Activated T-helper 2 cell treated with anti-CD3 and anti-CD28 coated beads, Interferon-gamma antibody, Interleukin-2, Interleukin-4, amounts not matched to agents 10 μg/mL and 5 μg/mL and 100 μg/mL, durations not matched to agents 14 hours and 24 hours and 36 hours (primary cell): ENCODE measurements at regions not wholly inside any gene's neighbourhood (a gene's known extent, or its start where the extent isn't known, plus 50 kb on each side); places are given as distances from the start of the nearest gene placed in this dataset.

Experiments
- DNase-seq: peaks from one replicate; pipeline ENCODE4 v3.0.0; 2021; ENCODE audit warnings: low spot score
- H3K27ac Mint-ChIP-seq: one replicate; pipeline ENCODE4 v1.8.0; 2021; ENCODE audit warnings: mixed read lengths
- H3K27me3 Mint-ChIP-seq: one replicate; pipeline ENCODE4 v1.8.0; 2021; ENCODE audit warnings: low read depth, mixed read lengths
- H3K36me3 Mint-ChIP-seq: one replicate; pipeline ENCODE4 v1.8.0; 2021; ENCODE audit warnings: low read depth, mixed read lengths
- H3K4me1 Mint-ChIP-seq: one replicate; pipeline ENCODE4 v1.8.0; 2021; ENCODE audit warnings: low read depth, mixed read lengths
- H3K4me3 Mint-ChIP-seq: one replicate; pipeline ENCODE4 v1.8.0; 2021; ENCODE audit warnings: low read depth, mild to moderate bottlenecking, moderate library complexity, mixed read lengths
- H3K9me3 Mint-ChIP-seq: one replicate; pipeline ENCODE4 v1.8.0; 2021; ENCODE audit warnings: mixed read lengths
- intact Hi-C: fragments of 100-400 bp; cut with micrococcal nuclease; formaldehyde crosslinking; loops from one replicate; pipeline ENCODE4 v1.15.1; 2023

DNA sequence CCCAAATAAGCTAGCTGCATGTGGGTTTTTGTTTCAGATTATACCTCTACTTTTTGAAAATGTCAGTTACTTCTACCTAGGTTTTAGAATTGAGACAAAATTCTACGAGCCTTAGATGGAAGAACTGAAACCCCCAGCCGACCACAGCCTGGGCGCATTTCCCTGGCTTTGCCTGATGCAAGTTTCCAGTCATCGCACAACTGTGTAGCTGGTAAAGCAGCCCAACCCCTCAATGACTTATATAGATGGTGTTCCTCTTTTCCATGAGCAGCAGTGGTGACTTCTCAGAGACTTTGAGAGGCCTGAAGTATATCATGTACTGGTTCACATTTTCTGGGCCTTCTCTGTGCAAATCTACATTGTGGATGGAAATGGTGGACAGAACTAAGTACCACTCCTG, 515.4 kb upstream of the RAB6C start:
- H3K36me3 Mint-ChIP-seq: no peaks in the 10 kb centered on the region
- no peaks in the 10 kb centered on the region for H3K9me3 Mint-ChIP-seq
- no peak overlapping the region for H3K4me3 Mint-ChIP-seq
- no peaks in the 10 kb centered on the region for H3K27me3 Mint-ChIP-seq
- H3K4me1 Mint-ChIP-seq: no peaks in the 10 kb centered on the region
- no peak overlapping the region for H3K27ac Mint-ChIP-seq
- DNase-seq: no peak
- intact Hi-C loops: no loop called here

GRCh38 chr2:129464631-129465030, 514.8 kb upstream of the RAB6C start:
- Mint-ChIP-seq H3K36me3 (no peaks in the 10 kb centered on the region), H3K9me3 (no peaks in the 10 kb centered on the region), H3K4me1 (no peaks in the 10 kb centered on the region), H3K27ac (no peak overlapping the region), H3K4me3 (no peak overlapping the region), H3K27me3 (no peaks in the 10 kb centered on the region)
- intact Hi-C loops: no loop called here
- no peak for DNase-seq

DNA sequence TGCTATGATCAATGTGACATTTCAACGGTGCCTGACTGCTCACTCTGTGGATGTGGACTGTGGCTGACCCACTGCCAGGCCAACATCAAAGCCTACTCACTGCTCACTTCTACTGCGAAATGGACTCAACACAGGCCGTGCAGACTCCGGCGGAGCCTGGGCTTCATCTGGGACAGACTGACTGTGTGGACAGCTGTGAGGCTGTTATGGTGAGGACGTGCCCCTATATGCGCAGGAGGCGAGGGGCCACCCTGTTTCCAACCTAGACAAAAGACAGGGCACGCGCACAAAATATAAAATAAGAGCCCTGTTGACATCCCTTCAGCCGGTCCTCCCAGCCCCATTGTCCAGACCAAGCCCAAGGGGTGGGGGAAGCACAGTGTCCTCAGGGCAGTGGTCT, 514.4 kb upstream of the RAB6C start:
- Mint-ChIP-seq H3K4me3 (no peak overlapping the region), H3K9me3 (no peaks in the 10 kb centered on the region), H3K27me3 (no peaks in the 10 kb centered on the region), H3K4me1 (no peaks in the 10 kb centered on the region), H3K36me3 (no peaks in the 10 kb centered on the region), H3K27ac (no peak overlapping the region)
- intact Hi-C loops: no loop called here
- DNase-seq: no peak

DNA sequence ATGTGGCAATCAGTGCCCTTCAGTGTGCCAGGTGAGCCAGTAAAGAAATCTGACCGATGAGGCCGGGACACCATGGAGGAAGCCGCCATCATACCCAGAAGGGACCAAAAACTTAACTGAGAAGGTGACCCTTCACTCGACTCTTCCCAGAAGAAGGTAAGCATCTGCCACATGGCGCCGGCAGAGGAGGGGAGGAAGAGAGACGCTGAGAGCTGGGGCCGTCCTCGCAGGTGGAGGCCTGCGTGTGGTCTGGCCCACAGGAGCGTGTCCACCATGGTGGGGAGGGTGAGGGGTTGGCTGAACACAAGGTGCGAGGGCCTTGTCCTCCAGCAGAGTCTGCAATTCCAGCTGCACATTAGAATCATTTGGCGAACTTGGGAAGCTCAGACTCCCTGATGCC, 513.1 kb upstream of the RAB6C start:
- H3K9me3 Mint-ChIP-seq: no peaks in the 10 kb centered on the region
- no peaks in the 10 kb centered on the region for H3K27me3 Mint-ChIP-seq
- no peak overlapping the region for H3K27ac Mint-ChIP-seq
- no peak for DNase-seq
- no peaks in the 10 kb centered on the region for H3K4me1 Mint-ChIP-seq
- no peaks in the 10 kb centered on the region for H3K36me3 Mint-ChIP-seq
- intact Hi-C loops: no loop called here
- H3K4me3 Mint-ChIP-seq: no peak overlapping the region

DNA sequence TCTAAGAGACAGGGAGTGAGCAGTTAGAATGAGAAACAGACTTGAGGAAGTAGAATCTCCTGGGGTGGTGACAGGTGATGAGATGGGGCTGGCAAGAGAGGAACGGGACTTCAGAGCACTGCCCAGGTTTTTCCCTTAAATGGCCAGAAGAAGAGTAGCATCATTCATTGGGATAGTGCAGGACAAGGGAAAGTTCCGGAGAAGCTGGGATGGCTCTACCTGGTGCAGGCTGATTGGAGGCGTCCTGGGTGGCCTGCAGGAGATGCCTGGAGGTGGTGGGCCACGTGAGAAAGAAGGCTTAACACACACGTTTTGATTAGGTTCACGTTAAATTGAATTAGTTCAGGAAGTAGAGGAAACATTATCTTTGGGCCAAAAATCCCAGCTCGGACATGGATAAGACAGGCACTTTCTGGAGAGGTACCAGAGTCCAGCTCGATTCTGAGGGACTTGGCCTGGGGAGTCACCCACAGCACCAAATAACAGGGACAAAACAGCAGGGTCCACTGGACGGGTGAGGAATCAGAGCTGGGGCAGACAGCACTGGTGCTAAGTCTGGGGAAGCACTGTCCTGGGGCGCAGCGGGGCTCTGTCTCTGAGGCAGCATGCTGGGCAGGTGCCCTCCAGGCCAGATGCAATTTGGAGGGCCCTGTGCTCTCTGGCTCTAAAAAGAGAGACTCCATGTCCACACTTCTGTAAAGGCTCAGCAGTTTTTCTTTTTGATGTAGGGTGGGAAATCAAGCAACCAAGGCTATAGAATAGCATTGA, 512.3 kb upstream of the RAB6C start:
- DNase-seq: no peak
- Mint-ChIP-seq H3K36me3 (no peaks in the 10 kb centered on the region), H3K27ac (no peak overlapping the region), H3K27me3 (no peaks in the 10 kb centered on the region), H3K4me3 (no peak overlapping the region), H3K9me3 (no peaks in the 10 kb centered on the region), H3K4me1 (no peaks in the 10 kb centered on the region)
- intact Hi-C loops: no loop called here

DNA sequence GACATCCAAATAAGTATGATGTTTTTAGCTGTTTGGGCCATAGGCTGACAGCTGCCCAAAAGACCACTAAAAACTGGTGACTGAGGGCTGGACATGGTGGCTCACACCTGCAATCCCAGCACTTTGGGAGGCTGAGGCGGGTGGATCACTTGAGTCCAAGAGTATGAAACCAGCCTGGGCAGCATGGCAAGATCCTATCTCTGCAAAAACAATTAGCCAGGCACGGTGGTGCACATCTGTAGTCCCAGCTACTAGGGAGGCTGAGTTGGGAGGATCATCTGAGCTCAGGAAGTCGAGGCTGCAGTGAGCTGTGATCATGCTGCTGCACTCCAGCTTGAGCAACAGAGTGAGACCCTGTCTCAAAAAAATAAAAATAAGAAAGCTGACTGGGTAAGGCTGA, 511.5 kb upstream of the RAB6C start:
- Mint-ChIP-seq H3K4me1 (no peaks in the 10 kb centered on the region), H3K4me3 (no peak overlapping the region), H3K27ac (no peak overlapping the region), H3K27me3 (no peaks in the 10 kb centered on the region), H3K9me3 (no peaks in the 10 kb centered on the region), H3K36me3 (no peaks in the 10 kb centered on the region)
- no peak for DNase-seq
- intact Hi-C loops: no loop called here

DNA sequence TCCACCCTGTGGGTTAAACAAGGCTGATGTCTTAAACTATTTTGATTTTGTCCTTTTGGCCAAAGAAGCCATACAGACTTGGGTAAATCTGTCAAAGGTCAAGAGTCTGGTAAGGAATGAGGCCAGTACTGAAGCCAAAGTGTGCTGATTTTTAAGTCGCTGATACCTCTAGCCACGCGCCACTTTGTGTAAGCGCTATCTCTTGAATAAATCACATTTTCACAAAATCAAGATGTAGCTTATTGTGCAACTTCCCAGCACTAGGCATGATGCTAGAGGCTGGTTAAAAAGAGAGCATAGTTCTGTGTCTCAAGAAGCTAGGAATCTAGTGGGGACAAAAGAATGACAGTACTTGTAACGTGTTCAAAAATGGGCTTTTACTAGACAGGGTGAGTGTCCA, 510.6 kb upstream of the RAB6C start:
- Mint-ChIP-seq H3K4me3 (no peak overlapping the region), H3K27me3 (no peaks in the 10 kb centered on the region)

GRCh38 chr2:129469389-129469788, 510.1 kb upstream of the RAB6C start:
- Mint-ChIP-seq H3K4me3 (no peak overlapping the region), H3K9me3 (no peaks in the 10 kb centered on the region), H3K27ac (no peak overlapping the region), H3K36me3 (no peaks in the 10 kb centered on the region), H3K27me3 (no peaks in the 10 kb centered on the region), H3K4me1 (no peaks in the 10 kb centered on the region)
- no peak for DNase-seq
- intact Hi-C loops: no loop called here

More for the DNA sequence above, 510.6 kb upstream of the RAB6C start:
- intact Hi-C loops: no loop called here
- H3K9me3 Mint-ChIP-seq: no peaks in the 10 kb centered on the region
- no peak for DNase-seq
- H3K4me1 Mint-ChIP-seq: no peaks in the 10 kb centered on the region
- H3K27ac Mint-ChIP-seq: no peak overlapping the region
- no peaks in the 10 kb centered on the region for H3K36me3 Mint-ChIP-seq

DNA sequence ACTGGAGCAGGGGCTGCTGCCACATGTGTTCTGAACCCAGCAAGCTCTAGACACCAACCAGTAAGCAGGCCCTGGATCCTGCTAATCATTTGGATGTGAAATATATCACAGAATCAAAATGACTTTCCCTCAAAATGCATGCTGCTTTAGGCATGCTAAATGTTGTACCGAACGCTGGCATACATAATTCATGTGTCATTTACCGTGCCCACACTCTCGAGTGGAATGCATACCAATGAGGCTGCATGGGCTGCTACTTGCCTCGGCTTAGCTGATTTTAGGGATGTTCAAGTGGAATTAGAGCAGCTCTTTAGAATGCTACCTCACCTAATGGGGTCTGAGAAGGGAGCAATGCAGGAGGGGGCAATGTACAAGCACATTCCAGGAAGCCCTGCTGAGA, 509.6 kb upstream of the RAB6C start:
- Mint-ChIP-seq H3K4me1 (no peaks in the 10 kb centered on the region), H3K27ac (no peak overlapping the region), H3K36me3 (no peaks in the 10 kb centered on the region), H3K4me3 (no peak overlapping the region), H3K9me3 (no peaks in the 10 kb centered on the region), H3K27me3 (no peaks in the 10 kb centered on the region)
- DNase-seq: no peak
- intact Hi-C loops: no loop called here

DNA sequence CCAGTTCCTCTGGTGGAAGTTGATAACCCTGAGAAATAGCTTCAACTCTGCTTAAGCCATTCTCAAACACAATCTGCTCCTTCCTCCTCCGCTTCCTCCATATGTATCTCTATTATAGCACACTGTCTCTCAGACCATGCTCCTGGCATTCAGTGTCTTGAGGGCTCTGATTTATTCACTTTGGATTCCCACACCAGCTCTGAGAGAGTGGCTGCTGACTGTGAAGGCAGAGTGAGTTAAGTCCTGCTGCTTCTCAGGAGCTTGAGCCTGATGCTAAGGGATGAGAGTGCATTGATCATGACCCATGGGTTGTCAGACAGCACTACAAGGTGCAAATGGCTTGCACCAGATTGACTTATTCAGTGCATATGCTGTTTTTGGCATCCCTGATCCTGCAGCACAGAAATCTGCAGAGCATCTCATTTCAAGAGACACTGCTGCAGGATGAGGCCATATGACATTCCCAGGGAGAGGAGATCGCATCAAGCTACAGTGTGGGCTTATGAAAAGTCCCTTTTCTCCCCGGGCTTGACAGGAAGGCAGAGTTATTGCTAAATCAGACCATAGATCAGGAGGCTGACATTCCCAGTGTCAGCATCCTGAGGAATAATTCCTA, 500.5 kb upstream of the RAB6C start:
- Mint-ChIP-seq H3K27ac (no peak overlapping the region), H3K27me3 (no peaks in the 10 kb centered on the region), H3K9me3 (no peaks in the 10 kb centered on the region), H3K4me3 (no peak overlapping the region), H3K36me3 (no peaks in the 10 kb centered on the region), H3K4me1 (no peaks in the 10 kb centered on the region)
- intact Hi-C loops: no loop called here
- DNase-seq: no peak

- no peak for DNase-seq
- H3K4me1 Mint-ChIP-seq: no peaks in the 10 kb centered on the region
- H3K36me3 Mint-ChIP-seq: no peaks in the 10 kb centered on the region
- H3K27me3 Mint-ChIP-seq: no peaks in the 10 kb centered on the region
- H3K27ac Mint-ChIP-seq: no peak overlapping the region
- no peaks in the 10 kb centered on the region for H3K9me3 Mint-ChIP-seq
- intact Hi-C loops: no loop called here
- no peak overlapping the region for H3K4me3 Mint-ChIP-seq
Observed at GRCh38 chr2:129479892-129480291, 499.6 kb upstream of the RAB6C start.

DNA sequence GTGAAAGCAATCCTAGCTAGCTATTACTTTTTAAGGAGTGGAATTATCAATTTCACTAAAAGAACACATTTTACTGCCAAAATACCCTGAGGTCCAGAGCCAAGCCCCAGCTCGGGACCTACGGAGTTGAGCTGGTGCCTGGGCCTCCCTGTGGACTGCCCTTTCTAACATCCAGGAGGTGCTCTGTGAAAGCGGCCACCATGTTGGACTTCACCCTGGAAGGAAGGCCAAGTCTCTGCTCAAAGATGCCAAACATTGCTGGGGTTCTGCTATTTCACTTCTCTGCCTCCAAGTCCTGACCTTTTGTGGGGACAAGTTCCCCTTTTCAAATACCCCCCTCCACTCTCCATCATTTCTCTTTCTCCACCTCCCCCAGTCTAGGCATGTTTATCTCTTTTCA, 498.7 kb upstream of the RAB6C start:
- no peaks in the 10 kb centered on the region for H3K27me3 Mint-ChIP-seq
- DNase-seq: no peak
- H3K4me3 Mint-ChIP-seq: no peak overlapping the region
- H3K27ac Mint-ChIP-seq: no peak overlapping the region
- no peaks in the 10 kb centered on the region for H3K4me1 Mint-ChIP-seq
- no peaks in the 10 kb centered on the region for H3K36me3 Mint-ChIP-seq
- intact Hi-C loops: no loop called here
- H3K9me3 Mint-ChIP-seq: no peaks in the 10 kb centered on the region

DNA sequence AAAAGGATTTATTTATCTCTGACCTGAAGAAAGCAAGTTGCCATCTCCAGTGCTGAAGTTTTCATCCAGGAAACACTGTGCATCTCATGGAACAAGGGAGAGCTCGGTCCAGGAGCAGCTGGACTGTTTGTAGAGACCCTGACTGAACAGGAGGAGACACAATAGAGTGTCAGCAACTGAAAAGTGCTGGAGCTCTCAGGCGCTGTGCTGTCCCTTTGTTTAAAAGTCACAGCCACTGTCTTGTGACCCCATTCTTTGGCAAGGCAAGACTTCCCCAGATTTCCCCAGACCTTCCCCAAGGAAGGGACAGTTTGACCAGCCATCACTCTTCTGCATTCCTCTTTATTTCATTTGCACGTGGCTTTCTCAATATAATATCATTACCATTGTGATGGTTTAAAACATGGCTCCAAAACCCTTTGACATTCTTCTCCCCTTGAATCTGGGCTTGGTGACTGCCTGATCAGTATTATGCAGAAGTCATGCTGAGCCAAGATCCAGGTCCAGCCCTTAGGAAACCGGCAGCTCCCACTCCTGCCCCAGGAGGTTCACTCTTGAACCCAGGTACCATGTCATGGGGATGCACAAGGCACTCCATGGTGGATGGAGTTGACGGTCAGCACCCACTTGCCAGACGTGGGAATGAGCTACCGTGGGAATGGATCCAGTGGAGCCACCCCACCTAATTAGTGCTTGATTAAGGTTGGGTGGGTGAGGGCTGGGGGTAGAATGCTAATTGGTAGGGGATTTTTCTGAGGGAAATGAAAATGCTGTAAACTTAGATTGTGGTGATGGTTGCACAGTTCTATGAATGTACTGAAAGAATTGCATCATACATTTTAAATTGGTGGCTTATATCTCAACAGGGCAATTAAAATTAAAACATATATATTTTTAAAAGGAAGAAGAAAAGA, 497.9 kb upstream of the RAB6C start:
- H3K9me3 Mint-ChIP-seq: no peaks in the 10 kb centered on the region
- DNase-seq: no peak
- H3K27me3 Mint-ChIP-seq: no peaks in the 10 kb centered on the region
- no peaks in the 10 kb centered on the region for H3K4me1 Mint-ChIP-seq
- H3K4me3 Mint-ChIP-seq: no peak overlapping the region
- intact Hi-C loops: no loop called here
- H3K36me3 Mint-ChIP-seq: no peaks in the 10 kb centered on the region
- H3K27ac Mint-ChIP-seq: no peak overlapping the region
